B cell (primary cell): ENCODE measurements at regions not wholly inside any gene's neighbourhood (a gene's known extent, or its start where the extent isn't known, plus 50 kb on each side); places are given as distances from the start of the nearest gene placed in this dataset.

Experiments used
- ATAC-seq: fragments of 200-7000 bp; cut with Tn5 transposase; one replicate; pipeline ENCODE4 v1.10.0; 2021; ENCODE audit warnings: low read depth, mild to moderate bottlenecking, moderate number of reproducible peaks, moderate library complexity
- CTCF ChIA-PET: fragments of 350-600 bp; sonication (Branson Sonifier 250); formaldehyde crosslinking; loops from one replicate; lab custom pipeline; 2021; ENCODE audit warnings: antibody characterized with exemption, inconsistent platforms; lab: Charles Lee
- POLR2A ChIA-PET: fragments of 350-600 bp; sonication (Branson Sonifier 250); formaldehyde crosslinking; loops from one replicate; lab custom pipeline; 2021; ENCODE audit warnings: antibody characterized with exemption; lab: Charles Lee
- DNase-seq: peaks from one replicate; pipeline ENCODE4 v3.0.0; 2013
- H2AFZ ChIP-seq: 2 replicates; pipeline ENCODE4 v1.6.1; 2012; ENCODE audit warnings: mild to moderate bottlenecking, low read depth, low read length; ENCODE audit not compliant: insufficient read depth, poor library complexity, severe bottlenecking
- H3K27ac ChIP-seq, 2 donors: 1 replicate in 1 of 2; 2 replicates in 1 of 2; pipeline ENCODE4 v1.5.1; 2012 to 2013; ENCODE audit warnings: low read length in 2 of 2, mild to moderate bottlenecking in 2 of 2, moderate library complexity in 1 of 2
- H3K27me3 ChIP-seq, 4 experiments: fragments of 200-600 bp in 1 of 4; sonication (generic) in 1 of 4; replicated peaks in 1 of 4; 1 replicate in 2 of 4; 2 replicates in 2 of 4; pipeline versions ENCODE4 v1.6.1 to v1.7.0; 2013 to 2016; ENCODE audit warnings: low read length in 3 of 4, mild to moderate bottlenecking in 2 of 4, mixed read lengths in 1 of 4, moderate library complexity in 1 of 4; ENCODE audit not compliant: insufficient read depth in 4 of 4, control insufficient read depth in 3 of 4; ENCODE audit errors: control extremely low read depth in 1 of 4
- H3K36me3 ChIP-seq, 2 experiments: replicated peaks in 1 of 2; 1 replicate in 1 of 2; 2 replicates in 1 of 2; pipeline versions ENCODE4 v1.6.1 to v1.7.1; 2013; ENCODE audit warnings: low read length in 1 of 2; ENCODE audit not compliant: insufficient read depth in 2 of 2, control insufficient read depth in 1 of 2; ENCODE audit errors: control extremely low read depth in 1 of 2, extremely low read depth in 1 of 2
- H3K4me1 ChIP-seq, 2 donors: fragments of 200-600 bp in 1 of 2; sonication (generic) in 1 of 2; 1 replicate in 1 of 2; 2 replicates in 1 of 2; pipeline versions ENCODE4 v1.5.1 to v1.6.1; 2013 to 2017; ENCODE audit warnings: low read length in 2 of 2; ENCODE audit not compliant: control insufficient read depth in 2 of 2, insufficient read depth in 2 of 2
- H3K4me2 ChIP-seq: replicated peaks from 2 replicates; pipeline ENCODE3; 2012; ENCODE audit warnings: mild to moderate bottlenecking, low read depth, low read length; ENCODE audit not compliant: poor library complexity, severe bottlenecking
- H3K4me3 ChIP-seq, 5 experiments: fragments of 200-600 bp in 1 of 5; sonication (generic) in 1 of 5; 1 replicate in 3 of 5; 2 replicates in 2 of 5; pipeline versions ENCODE4 v1.5.1 to v1.7.0; 2011 to 2016; ENCODE audit warnings: low read length in 4 of 5, mild to moderate bottlenecking in 4 of 5, low read depth in 2 of 5, control low read depth in 1 of 5, moderate library complexity in 1 of 5; ENCODE audit not compliant: insufficient read depth in 1 of 5; ENCODE audit errors: control extremely low read depth in 1 of 5, extremely low read depth in 1 of 5
- H3K79me2 ChIP-seq: fragments of 200-600 bp; sonication (generic); one replicate; pipeline ENCODE4 v1.6.0; 2016; ENCODE audit warnings: low read length; ENCODE audit not compliant: control insufficient read depth, insufficient read depth
- H3K9ac ChIP-seq: fragments of 200-600 bp; sonication (generic); 2 replicates; pipeline ENCODE4 v1.6.1; 2017; ENCODE audit warnings: mild to moderate bottlenecking, low read length, moderate library complexity
- H3K9me3 ChIP-seq, 3 donors: one replicate each; pipeline versions ENCODE4 v1.6.1 to v1.7.1; 2013; ENCODE audit warnings: low read length in 2 of 3; ENCODE audit not compliant: control insufficient read depth in 2 of 3, insufficient read depth in 1 of 3; ENCODE audit errors: control extremely low read depth in 1 of 3
- H4K20me1 ChIP-seq: 2 replicates; pipeline ENCODE4 v1.6.0; 2012; ENCODE audit warnings: mild to moderate bottlenecking, low read length; ENCODE audit not compliant: insufficient read depth, control insufficient read depth, poor library complexity, severe bottlenecking
- H3K27ac Mint-ChIP-seq: one replicate; pipeline ENCODE4 v1.8.0; 2021; ENCODE audit warnings: mixed read lengths
- H3K27me3 Mint-ChIP-seq: one replicate; pipeline ENCODE4 v1.8.0; 2021; ENCODE audit warnings: mixed read lengths
- H3K4me1 Mint-ChIP-seq: one replicate; pipeline ENCODE4 v1.8.0; 2021; ENCODE audit warnings: mixed read lengths
- H3K4me3 Mint-ChIP-seq: one replicate; pipeline ENCODE4 v1.8.0; 2021; ENCODE audit warnings: mixed read lengths
- H3K9me3 Mint-ChIP-seq: one replicate; pipeline ENCODE4 v1.8.0; 2022; ENCODE audit warnings: mixed read lengths; ENCODE audit not compliant: insufficient read depth
- CTCF ChIP-seq: fragments of 200-600 bp; IDR thresholded peaks from one replicate; pipeline ENCODE4 v1.8.0; 2022; ENCODE audit warnings: antibody characterized with exemption, mild to moderate bottlenecking
- EZH2 ChIP-seq: IDR thresholded peaks from 2 replicates; pipeline ENCODE4 v1.6.1; 2012; ENCODE audit warnings: borderline replicate concordance, low read depth, mild to moderate bottlenecking, moderate library complexity, low read length; ENCODE audit not compliant: insufficient read depth, poor library complexity, severe bottlenecking
- WGBS: methylation state at CpG from one replicate; pipeline ENCODE4 v1.1.5; 2013; ENCODE audit warnings: missing lambda C conversion rate; ENCODE audit not compliant: insufficient coverage; 5-methylcytosine and 5-hydroxymethylcytosine counted together
- intact Hi-C: fragments of 100-400 bp; cut with micrococcal nuclease; formaldehyde crosslinking; loops from one replicate; pipeline ENCODE4 v1.10.0; 2022

- H3K27me3 Mint-ChIP-seq = no peaks in the 10 kb centered on the region
- no peaks in the 10 kb centered on the region for H3K36me3 ChIP-seq
- H3K4me3 ChIP-seq = no peak overlapping the region
- H3K9ac ChIP-seq = no peak overlapping the region
- ChIA-PET CTCF (interaction anchor here (0.5 to 9.9 kb wide), 15 partner anchors 12 to 316 kb away, joined by 3 to 121 read pairs (median 3); partner anchors contain the start of gene SERTAD2), POLR2A (interaction anchor here (1.0 to 5.7 kb wide), 4 partner anchors 16 to 95 kb away, joined by 3 to 138 read pairs (median 21); partner anchors contain the start of gene SERTAD2)
- peaks cover 9% of the 10 kb centered on the region for H3K79me2 ChIP-seq
- H3K9me3 Mint-ChIP-seq = no peaks in the 10 kb centered on the region
- no peaks in the 10 kb centered on the region for H3K9me3 ChIP-seq
- H3K4me3 Mint-ChIP-seq = no peak overlapping the region
- ATAC-seq (no peak), DNase-seq (no peak)
- peak overlapping the region; percentile 53 for H3K27ac Mint-ChIP-seq
- WGBS = no CpG with 5 or more reads among the region's 3 CpGs
- H3K4me1 Mint-ChIP-seq = peaks cover 30% of the 10 kb centered on the region
- H2AFZ ChIP-seq = no peak overlapping the region
- peaks cover 18 to 19% of the 10 kb centered on the region in 2 donors for H3K4me1 ChIP-seq
- H3K4me2 ChIP-seq = no peak overlapping the region
- TF ChIP-seq EZH2 (no peak), CTCF (no peak)
- H3K27ac ChIP-seq = peak overlapping the region in 1 of 2 donors; percentile 83
- H3K27me3 ChIP-seq = no peaks in the 10 kb centered on the region
- H4K20me1 ChIP-seq = no peaks in the 10 kb centered on the region
- intact Hi-C loops = no loop called here
These were observed 94.4 kb upstream of the SERTAD2 start for GRCh38 chr2:64748147-64748546.

GRCh38 chr2:64748561-64748960, 94.8 kb upstream of the SERTAD2 start:
- TF ChIP-seq CTCF (no peak), EZH2 (no peak)
- DNase-seq (no peak), ATAC-seq (no peak)
- H3K27ac ChIP-seq = peak overlapping the region; percentile 23 to 83
- peak overlapping the region in 1 of 5 experiments; percentile 99 for H3K4me3 ChIP-seq
- POLR2A ChIA-PET = interaction anchor here (1.0 to 5.7 kb wide), 6 partner anchors 16 to 111 kb away, joined by 3 to 138 read pairs (median 16); partner anchors contain the start of gene SERTAD2
- Mint-ChIP-seq H3K9me3 (no peaks in the 10 kb centered on the region), H3K27ac (peak overlapping the region; percentile 53), H3K27me3 (no peaks in the 10 kb centered on the region), H3K4me1 (peaks cover 30% of the 10 kb centered on the region), H3K4me3 (peak overlapping the region; percentile 59)
- no peaks in the 10 kb centered on the region for H3K36me3 ChIP-seq
- CTCF ChIA-PET = interaction anchor here (0.9 to 9.9 kb wide), 16 partner anchors 11 to 167 kb away, joined by 3 to 121 read pairs (median 5); partner anchors contain the start of gene SERTAD2
- H2AFZ ChIP-seq = peak overlapping the region; percentile 88
- peak overlapping the region; percentile 90 for H3K9ac ChIP-seq
- no peaks in the 10 kb centered on the region for H3K27me3 ChIP-seq
- peak overlapping the region; percentile 87 for H3K4me2 ChIP-seq
- H4K20me1 ChIP-seq = no peaks in the 10 kb centered on the region
- intact Hi-C loops = no loop called here
- H3K4me1 ChIP-seq = peaks cover 18 to 19% of the 10 kb centered on the region in 2 donors
- peaks cover 9% of the 10 kb centered on the region for H3K79me2 ChIP-seq
- H3K9me3 ChIP-seq = no peaks in the 10 kb centered on the region
- no CpG with 5 or more reads among the region's 2 CpGs for WGBS
